GM10248 (cell line): ENCODE measurements at regions not wholly inside any gene's neighbourhood (a gene's known extent, or its start where the extent isn't known, plus 50 kb on each side); places are given as distances from the start of the nearest gene placed in this dataset.

Experiments
- CTCF ChIA-PET: fragments of 300-600 bp; sonication (Branson Sonifier 250); formaldehyde crosslinking; extraction: SDS; loops from one replicate; lab custom pipeline; 2021; ENCODE audit warnings: antibody characterized with exemption; lab: Yijun Ruan, JAX
- POLR2A ChIA-PET: fragments of 350-650 bp; sonication (Branson Sonifier 250); formaldehyde crosslinking; extraction: SDS; loops from one replicate; lab custom pipeline; 2020; ENCODE audit warnings: antibody characterized with exemption; lab: Yijun Ruan, JAX
- DNase-seq: peaks from one replicate; pipeline ENCODE4 v3.0.0; 2012; ENCODE audit errors: extremely low spot score
- TF ChIP-seq, protein P1 (sequence below): IDR thresholded peaks from 2 replicates; pipeline ENCODE4 v1.5.1; 2012; ENCODE audit warnings: mild to moderate bottlenecking, low read depth; ENCODE audit errors: extremely low read depth, missing control alignments, control extremely low read depth

DNA sequence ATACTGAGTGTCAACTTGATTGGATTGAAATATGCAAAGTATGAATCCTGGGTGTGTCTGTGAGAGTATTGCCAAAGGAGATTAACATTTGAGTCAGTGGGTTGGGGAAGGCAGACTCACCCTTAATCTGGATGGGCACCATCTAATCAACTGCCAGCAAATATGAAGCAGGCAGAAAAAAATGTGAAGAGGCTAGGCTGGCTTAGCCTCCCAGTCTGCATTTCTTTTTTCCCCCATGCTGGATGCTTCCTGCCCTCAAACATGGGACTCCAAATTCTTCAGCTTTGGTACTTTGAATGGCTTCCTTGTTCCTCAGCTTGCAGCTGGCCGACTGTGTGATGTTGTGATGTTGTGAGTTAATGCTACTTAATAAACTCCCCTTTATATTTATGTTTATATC lies 577.4 kb downstream of the CPS1 start:
- TF ChIP-seq, protein P1, sequence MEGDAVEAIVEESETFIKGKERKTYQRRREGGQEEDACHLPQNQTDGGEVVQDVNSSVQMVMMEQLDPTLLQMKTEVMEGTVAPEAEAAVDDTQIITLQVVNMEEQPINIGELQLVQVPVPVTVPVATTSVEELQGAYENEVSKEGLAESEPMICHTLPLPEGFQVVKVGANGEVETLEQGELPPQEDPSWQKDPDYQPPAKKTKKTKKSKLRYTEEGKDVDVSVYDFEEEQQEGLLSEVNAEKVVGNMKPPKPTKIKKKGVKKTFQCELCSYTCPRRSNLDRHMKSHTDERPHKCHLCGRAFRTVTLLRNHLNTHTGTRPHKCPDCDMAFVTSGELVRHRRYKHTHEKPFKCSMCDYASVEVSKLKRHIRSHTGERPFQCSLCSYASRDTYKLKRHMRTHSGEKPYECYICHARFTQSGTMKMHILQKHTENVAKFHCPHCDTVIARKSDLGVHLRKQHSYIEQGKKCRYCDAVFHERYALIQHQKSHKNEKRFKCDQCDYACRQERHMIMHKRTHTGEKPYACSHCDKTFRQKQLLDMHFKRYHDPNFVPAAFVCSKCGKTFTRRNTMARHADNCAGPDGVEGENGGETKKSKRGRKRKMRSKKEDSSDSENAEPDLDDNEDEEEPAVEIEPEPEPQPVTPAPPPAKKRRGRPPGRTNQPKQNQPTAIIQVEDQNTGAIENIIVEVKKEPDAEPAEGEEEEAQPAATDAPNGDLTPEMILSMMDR = no peak
- POLR2A ChIA-PET = no interaction called here
- DNase-seq = no peak
- CTCF ChIA-PET = no interaction called here

DNA sequence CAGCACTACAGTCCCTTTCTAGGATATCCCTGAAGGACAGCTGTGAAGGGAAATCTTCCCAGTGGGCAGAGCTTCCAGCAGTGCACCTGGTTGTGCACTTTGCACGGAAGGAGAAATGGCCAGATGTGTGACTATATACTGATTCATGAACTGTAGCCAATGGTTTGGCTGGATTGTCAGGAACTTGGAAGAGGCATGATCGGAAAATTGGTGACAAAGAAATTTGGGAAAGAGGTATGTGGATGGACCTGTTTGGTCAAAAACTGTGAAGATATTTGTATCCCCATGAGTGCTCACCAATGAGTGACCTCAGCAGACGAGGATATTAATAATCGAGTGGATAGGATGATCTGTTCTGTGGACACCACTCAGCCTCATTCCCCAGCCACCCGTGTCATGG lies 582.2 kb downstream of the CPS1 start:
- CTCF ChIA-PET = interaction anchor here (1.5 kb wide), 1 partner anchor 10 kb away, joined by 3 read pairs; no protein-coding TSS in a partner anchor
- POLR2A ChIA-PET = no interaction called here
- no peak for DNase-seq
- TF ChIP-seq, protein P1 = no peak

DNA sequence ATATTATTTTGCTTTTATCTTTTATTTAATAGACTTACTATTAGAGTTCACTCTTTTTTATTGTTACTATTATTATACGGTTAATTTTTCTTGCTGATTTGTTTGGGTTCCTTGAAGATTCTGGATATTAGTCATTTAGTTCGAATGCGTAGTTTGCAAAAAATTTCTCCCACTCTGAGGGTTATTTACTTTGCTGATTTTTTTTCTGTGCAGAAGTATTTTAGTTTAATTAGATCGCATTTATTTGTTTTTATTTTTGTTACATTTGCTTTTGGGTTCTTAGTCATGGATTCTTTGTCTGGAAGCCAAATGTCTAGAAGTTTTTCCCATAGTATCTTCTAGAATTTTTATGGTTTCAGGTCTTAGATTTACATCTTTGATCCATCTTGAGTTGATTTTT lies 585.2 kb downstream of the CPS1 start:
- CTCF ChIA-PET = interaction anchor here (1.0 to 1.1 kb wide), 2 partner anchors 9 to 16 kb away, joined by 3 to 4 read pairs; no protein-coding TSS in a partner anchor
- POLR2A ChIA-PET = no interaction called here
- TF ChIP-seq, protein P1 = no peak
- no peak for DNase-seq

DNA sequence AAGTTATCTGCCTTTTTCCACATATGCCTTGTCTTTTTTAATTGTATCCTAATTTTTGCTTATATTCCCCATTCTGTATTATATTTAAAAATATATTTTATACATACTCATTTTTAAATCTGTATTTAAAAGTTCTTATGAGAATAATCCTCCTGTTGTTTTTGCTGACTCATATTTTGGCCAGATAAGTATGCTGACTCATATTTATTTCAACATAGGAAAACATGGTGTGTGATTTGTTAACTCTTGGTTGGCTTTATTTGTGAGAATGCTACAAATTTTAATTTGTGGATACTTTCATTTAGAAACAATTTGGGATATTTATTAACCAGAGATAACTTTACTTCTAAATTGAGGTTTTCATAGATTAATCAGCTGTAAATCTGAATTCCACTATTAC lies 587.7 kb downstream of the CPS1 start:
- DNase-seq = no peak
- POLR2A ChIA-PET = no interaction called here
- TF ChIP-seq, protein P1 = no peak
- CTCF ChIA-PET = interaction anchor here (1.3 kb wide), 1 partner anchor 37 kb away, joined by 3 read pairs; no protein-coding TSS in a partner anchor

DNA sequence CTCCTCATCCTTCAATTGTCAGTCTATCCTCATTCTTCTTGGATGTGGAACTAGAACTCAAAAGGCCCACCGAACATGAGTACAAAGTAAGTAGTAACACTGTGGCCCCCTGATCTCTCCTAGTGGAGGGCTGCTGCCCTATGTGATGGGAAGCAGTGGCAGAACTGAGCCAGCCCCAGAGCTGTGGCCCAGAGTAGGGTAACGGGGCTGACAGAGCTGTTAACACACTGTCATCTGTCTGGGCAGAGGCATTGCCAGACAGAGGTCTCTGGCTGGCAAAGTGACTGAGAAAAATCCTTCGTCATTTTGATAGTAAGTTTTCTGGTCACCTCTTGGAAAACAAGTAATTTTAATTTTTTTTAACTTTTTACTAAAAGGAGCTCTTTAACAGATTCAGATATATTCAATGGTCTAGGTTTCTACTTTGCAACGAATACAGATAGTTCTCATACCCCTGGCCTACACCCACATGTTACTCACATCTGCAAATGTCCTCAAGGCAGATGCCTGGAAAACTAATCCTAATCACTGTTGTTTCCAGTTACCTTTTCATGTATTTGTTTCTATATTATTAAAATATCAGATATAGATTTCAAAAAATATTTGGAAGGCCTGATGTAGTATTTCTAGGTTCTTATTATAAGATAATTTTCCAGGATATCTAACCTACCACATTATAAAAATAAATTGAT lies 588.7 kb downstream of the CPS1 start:
- ChIA-PET POLR2A (no interaction called here), CTCF (no interaction called here)
- DNase-seq = no peak
- TF ChIP-seq, protein P1 = no peak

DNA sequence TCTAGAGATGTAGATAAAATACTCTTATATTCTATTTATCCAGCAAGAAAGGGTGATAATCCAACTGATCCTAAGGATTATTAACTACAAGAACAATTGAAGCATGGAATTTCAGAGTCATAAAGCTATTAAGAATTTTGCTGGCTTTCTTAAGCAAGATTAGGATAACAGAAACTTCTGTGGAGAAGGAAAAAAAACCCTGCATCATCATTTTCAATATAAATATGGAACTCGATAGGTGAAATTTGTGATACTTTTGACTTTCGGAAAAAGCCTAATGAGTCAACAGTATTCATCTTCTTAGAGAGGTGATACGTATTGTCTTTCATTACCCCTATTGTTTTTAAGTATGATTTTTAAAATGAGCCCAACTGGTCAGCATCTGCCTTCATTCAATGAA lies 593.3 kb downstream of the CPS1 start:
- POLR2A ChIA-PET = no interaction called here
- DNase-seq = no peak
- TF ChIP-seq, protein P1 = no peak
- CTCF ChIA-PET = interaction anchor here (0.9 kb wide), 2 partner anchors 9 kb away, joined by 3 to 4 read pairs; no protein-coding TSS in a partner anchor
